Osteoblast (primary cell): ENCODE measurements at regions not wholly inside any gene's neighbourhood (a gene's known extent, or its start where the extent isn't known, plus 50 kb on each side); places are given as distances from the start of the nearest gene placed in this dataset.

ENCODE experiments used
- DNase-seq: peaks from one replicate; pipeline ENCODE4 v3.0.0; 2011; ENCODE audit warnings: low spot score, mixed read lengths; ENCODE audit not compliant: insufficient read length; ENCODE audit errors: missing footprints
- H2AFZ ChIP-seq: 2 replicates; pipeline ENCODE4 v1.6.0; 2011; ENCODE audit warnings: mild to moderate bottlenecking, low read length
- H3K27ac ChIP-seq: 2 replicates; pipeline ENCODE4 v1.5.1; 2011; ENCODE audit warnings: mild to moderate bottlenecking, low read depth, low read length, moderate library complexity
- H3K27me3 ChIP-seq: 2 replicates; pipeline ENCODE4 v1.6.0; 2012; ENCODE audit warnings: mild to moderate bottlenecking, control low read depth, inconsistent platforms, low read length, moderate library complexity; ENCODE audit not compliant: insufficient read depth
- H3K36me3 ChIP-seq: 2 replicates; pipeline ENCODE4 v1.5.1; 2011; ENCODE audit warnings: mild to moderate bottlenecking, low read length, control low read depth, moderate library complexity; ENCODE audit not compliant: insufficient read depth
- H3K4me1 ChIP-seq: 2 replicates; pipeline ENCODE4 v1.5.1; 2011; ENCODE audit warnings: mild to moderate bottlenecking, low read length, control low read depth, moderate library complexity; ENCODE audit not compliant: insufficient read depth
- H3K4me2 ChIP-seq: 2 replicates; pipeline ENCODE4 v1.6.0; 2011; ENCODE audit warnings: mild to moderate bottlenecking, low read length; ENCODE audit not compliant: insufficient read depth
- H3K4me3 ChIP-seq: fragments of 200-600 bp; sonication (generic); 3 replicates; pipeline ENCODE4 v1.5.1; 2012; ENCODE audit warnings: mild to moderate bottlenecking, low read length, inconsistent platforms; ENCODE audit not compliant: insufficient read depth
- H3K79me2 ChIP-seq: 2 replicates; pipeline ENCODE4 v1.6.0; 2012; ENCODE audit warnings: mild to moderate bottlenecking, low read length, control low read depth, inconsistent platforms; ENCODE audit not compliant: insufficient read depth
- H3K9me3 ChIP-seq: 2 replicates; pipeline ENCODE4 v1.5.1; 2011; ENCODE audit warnings: low read depth, low read length, control low read depth
- H4K20me1 ChIP-seq: 2 replicates; pipeline ENCODE4 v1.6.0; 2012; ENCODE audit warnings: mild to moderate bottlenecking, low read length, control low read depth; ENCODE audit not compliant: insufficient read depth
- CTCF ChIP-seq: IDR thresholded peaks from 2 replicates; pipeline ENCODE4 v1.5.1; 2011; ENCODE audit warnings: mild to moderate bottlenecking, low read depth, low read length, moderate library complexity; ENCODE audit errors: extremely low read depth

GRCh38 chr4:133618963-133619362, 469.9 kb downstream of the PCDH10 start:
- Histone ChIP-seq H3K36me3 (no peaks in the 10 kb centered on the region), H3K27me3 (no peaks in the 10 kb centered on the region), H3K79me2 (no peaks in the 10 kb centered on the region), H3K4me2 (no peak overlapping the region), H4K20me1 (no peaks in the 10 kb centered on the region), H3K27ac (no peak overlapping the region), H3K9me3 (no peaks in the 10 kb centered on the region), H3K4me3 (no peak overlapping the region), H2AFZ (no peak overlapping the region), H3K4me1 (no peaks in the 10 kb centered on the region)
- no peak for DNase-seq
- no peak for TF ChIP-seq CTCF

- H3K9me3 ChIP-seq, result no peaks in the 10 kb centered on the region
- H2AFZ ChIP-seq, result no peak overlapping the region
- H4K20me1 ChIP-seq, result no peaks in the 10 kb centered on the region
- H3K27me3 ChIP-seq, result no peaks in the 10 kb centered on the region
- no peak for DNase-seq
- H3K36me3 ChIP-seq, result no peaks in the 10 kb centered on the region
- no peaks in the 10 kb centered on the region for H3K79me2 ChIP-seq
- TF ChIP-seq CTCF, result no peak
- H3K4me1 ChIP-seq, result no peaks in the 10 kb centered on the region
- no peak overlapping the region for H3K4me3 ChIP-seq
- H3K4me2 ChIP-seq, result no peak overlapping the region
- H3K27ac ChIP-seq, result no peak overlapping the region
Observed at GRCh38 chr4:133600008-133600407, 450.9 kb downstream of the PCDH10 start.

GRCh38 chr4:133598779-133599178, 449.7 kb downstream of the PCDH10 start:
- no peak overlapping the region for H3K27ac ChIP-seq
- H3K4me2 ChIP-seq, result no peak overlapping the region
- no peaks in the 10 kb centered on the region for H3K27me3 ChIP-seq
- no peaks in the 10 kb centered on the region for H3K79me2 ChIP-seq
- DNase-seq, result no peak
- no peaks in the 10 kb centered on the region for H4K20me1 ChIP-seq
- H3K9me3 ChIP-seq, result no peaks in the 10 kb centered on the region
- TF ChIP-seq CTCF, result no peak
- H3K36me3 ChIP-seq, result no peaks in the 10 kb centered on the region
- no peak overlapping the region for H3K4me3 ChIP-seq
- no peaks in the 10 kb centered on the region for H3K4me1 ChIP-seq
- H2AFZ ChIP-seq, result no peak overlapping the region

GRCh38 chr4:133597251-133597650, 448.2 kb downstream of the PCDH10 start:
- TF ChIP-seq CTCF, result no peak
- no peak for DNase-seq

More at GRCh38 chr4:133597251-133597650, 448.2 kb downstream of the PCDH10 start:
- H4K20me1 ChIP-seq, result no peaks in the 10 kb centered on the region
- H3K4me3 ChIP-seq, result no peak overlapping the region
- no peaks in the 10 kb centered on the region for H3K36me3 ChIP-seq
- no peak overlapping the region for H3K27ac ChIP-seq
- no peaks in the 10 kb centered on the region for H3K79me2 ChIP-seq
- no peaks in the 10 kb centered on the region for H3K9me3 ChIP-seq
- H2AFZ ChIP-seq, result no peak overlapping the region
- no peaks in the 10 kb centered on the region for H3K27me3 ChIP-seq
- no peaks in the 10 kb centered on the region for H3K4me1 ChIP-seq
- no peak overlapping the region for H3K4me2 ChIP-seq
